ENCODE measurements at regions not wholly inside any gene's neighbourhood (a gene's known extent, or its start where the extent isn't known, plus 50 kb on each side); places are given as distances from the start of the nearest gene placed in this dataset.

GRCh38 chr4:30822911-30823551, 102.9 kb downstream of the PCDH7 start (continued):
- no peak for TF ChIP-seq TCF7L2 (IDR thresholded peaks at IDR 0.05; ENCODE audit: low read depth, low read length)

GRCh38 chr4:30825008-30825770, 105.0 kb downstream of the PCDH7 start:
- in situ Hi-C loops (cut with HindIII; ENCODE audit: low pct_unique_long_range_greater_than_20kb, low sequenced_read_pairs): no loop called here
- ChIA-PET CTCF (no interaction called here), POLR2A (no interaction called here)
- ATAC-seq: no peak
- intact Hi-C loops (cut with micrococcal nuclease; ENCODE audit: unreplicated experiment): no loop called here
- peaks cover 9% of the 10 kb centered on the region; the same call in 1 of the 2 replicates for H3K4me1 ChIP-seq (ENCODE audit: control insufficient read depth, insufficient read depth, low read length)
- DNase-seq (ENCODE audit: low read depth, low spot score): no peak
- H3K36me3 ChIP-seq (ENCODE audit: control insufficient read depth, insufficient read depth, low read length): no peaks in the 10 kb centered on the region
- no peaks in the 10 kb centered on the region for H3K27me3 ChIP-seq (ENCODE audit: control insufficient read depth, insufficient read depth, low read length)
- TF ChIP-seq CTCF (IDR thresholded peaks at IDR 0.05): no peak
- no peak for TF ChIP-seq POLR2AphosphoS5 (IDR thresholded peaks at IDR 0.05; ENCODE audit: low read depth, low read length)
- no peak for TF ChIP-seq REST (IDR thresholded peaks at IDR 0.05; ENCODE audit: insufficient read depth in 1 of 2, low read depth in 2 of 2, low read length in 1 of 2)
- no peak for TF ChIP-seq SIN3A (IDR thresholded peaks at IDR 0.05; ENCODE audit: borderline replicate concordance, insufficient read depth, low read depth, low read length)
- no peak for TF ChIP-seq TCF7L2 (IDR thresholded peaks at IDR 0.05; ENCODE audit: low read depth, low read length)
- H3K4me3 ChIP-seq (ENCODE audit: low read depth in 2 of 2, low read length in 2 of 2): no peak overlapping the region
- no peaks in the 10 kb centered on the region for H3K9me3 ChIP-seq (ENCODE audit: control insufficient read depth, insufficient read depth, low read depth, low read length)
- H3K27ac ChIP-seq (ENCODE audit: low read length): no peak overlapping the region
- no TSS peak for BruUV-seq (replicated peaks)

- no peak for TF ChIP-seq SIN3A (IDR thresholded peaks at IDR 0.05; ENCODE audit: borderline replicate concordance, insufficient read depth, low read depth, low read length)
- Histone ChIP-seq H3K36me3 (ENCODE audit: control insufficient read depth, insufficient read depth, low read length) (no peaks in the 10 kb centered on the region), H3K27me3 (ENCODE audit: control insufficient read depth, insufficient read depth, low read length) (no peaks in the 10 kb centered on the region), H3K27ac (ENCODE audit: low read length) (no peak overlapping the region), H3K9me3 (ENCODE audit: control insufficient read depth, insufficient read depth, low read depth, low read length) (no peaks in the 10 kb centered on the region), H3K4me1 (ENCODE audit: control insufficient read depth, insufficient read depth, low read length) (peaks cover 7% of the 10 kb centered on the region; the same call in 1 of the 2 replicates), H3K4me3 (ENCODE audit: low read depth in 2 of 2, low read length in 2 of 2) (no peak overlapping the region)
- DNase-seq (ENCODE audit: low read depth, low spot score) (no peak), ATAC-seq (no peak)
- in situ Hi-C loops (cut with HindIII; ENCODE audit: low pct_unique_long_range_greater_than_20kb, low sequenced_read_pairs) (no loop called here), intact Hi-C loops (cut with micrococcal nuclease; ENCODE audit: unreplicated experiment) (no loop called here)
- CTCF ChIA-PET: no interaction called here
- POLR2A ChIA-PET: no interaction called here
- BruUV-seq (replicated peaks): no TSS peak
Measured at GRCh38 chr4:30828264-30828926, 108.2 kb downstream of the PCDH7 start.

All from Panc1 (cell line).